IPS-15b (cell line): ENCODE measurements at regions not wholly inside any gene's neighbourhood (a gene's known extent, or its start where the extent isn't known, plus 50 kb on each side); places are given as distances from the start of the nearest gene placed in this dataset.
A peak's percentile ranks its signal among the peaks of the same experiment; 100 is the strongest.
"Not testable (repeated sequence)": the region's sequence is repeated elsewhere in the genome, so short reads cannot be mapped to it uniquely, and the experiment has no call there.

Experiments
- H3K27me3 ChIP-seq: one replicate; pipeline ENCODE4 v1.6.1; 2013; ENCODE audit warnings: low read length; ENCODE audit not compliant: control insufficient read depth, insufficient read depth
- H3K36me3 ChIP-seq: one replicate; pipeline ENCODE4 v1.6.1; 2013; ENCODE audit warnings: low read length; ENCODE audit not compliant: control insufficient read depth, insufficient read depth
- H3K4me1 ChIP-seq: one replicate; pipeline ENCODE4 v1.6.1; 2013; ENCODE audit warnings: mild to moderate bottlenecking, low read length; ENCODE audit not compliant: control insufficient read depth, insufficient read depth
- H3K4me3 ChIP-seq: one replicate; pipeline ENCODE4 v1.5.1; 2013; ENCODE audit warnings: low read depth, low read length
- H3K9ac ChIP-seq: one replicate; pipeline ENCODE4 v1.6.1; 2013; ENCODE audit warnings: low read depth, mild to moderate bottlenecking, low read length
- H3K9me3 ChIP-seq: one replicate; pipeline ENCODE4 v1.6.1; 2013; ENCODE audit warnings: mild to moderate bottlenecking, low read length; ENCODE audit not compliant: control insufficient read depth, insufficient read depth

- H3K36me3 ChIP-seq = no peaks in the 10 kb centered on the region
- no peak overlapping the region for H3K9ac ChIP-seq
- no peaks in the 10 kb centered on the region for H3K9me3 ChIP-seq
- no peak overlapping the region for H3K4me3 ChIP-seq
- no peaks in the 10 kb centered on the region for H3K4me1 ChIP-seq
- no peaks in the 10 kb centered on the region for H3K27me3 ChIP-seq
Measured at GRCh38 chr16:26969589-26970231, 97.0 kb upstream of the C16orf82 start.

GRCh38 chr16:26970292-26970691 lies 96.4 kb upstream of the C16orf82 start:
- H3K4me1 ChIP-seq = no peaks in the 10 kb centered on the region
- no peak overlapping the region for H3K9ac ChIP-seq
- H3K36me3 ChIP-seq = no peaks in the 10 kb centered on the region
- H3K27me3 ChIP-seq = no peaks in the 10 kb centered on the region
- no peaks in the 10 kb centered on the region for H3K9me3 ChIP-seq
- no peak overlapping the region for H3K4me3 ChIP-seq

GRCh38 chr16:26976873-26977272 lies 89.9 kb upstream of the C16orf82 start:
- H3K36me3 ChIP-seq = no peaks in the 10 kb centered on the region
- no peak overlapping the region for H3K9ac ChIP-seq
- H3K4me1 ChIP-seq = no peaks in the 10 kb centered on the region
- H3K4me3 ChIP-seq = no peak overlapping the region
- H3K27me3 ChIP-seq = no peaks in the 10 kb centered on the region
- no peaks in the 10 kb centered on the region for H3K9me3 ChIP-seq

GRCh38 chr16:26981266-26981938 lies 85.3 kb upstream of the C16orf82 start:
- no peaks in the 10 kb centered on the region for H3K9me3 ChIP-seq
- no peaks in the 10 kb centered on the region for H3K27me3 ChIP-seq

GRCh38 chr16:26982422-26982821 lies 84.3 kb upstream of the C16orf82 start:
- no peak overlapping the region for H3K9ac ChIP-seq
- H3K4me3 ChIP-seq = no peak overlapping the region
- H3K36me3 ChIP-seq = no peaks in the 10 kb centered on the region
- H3K4me1 ChIP-seq = peaks cover 8% of the 10 kb centered on the region
- H3K9me3 ChIP-seq = no peaks in the 10 kb centered on the region
- no peaks in the 10 kb centered on the region for H3K27me3 ChIP-seq

More at GRCh38 chr16:26981266-26981938, 85.3 kb upstream of the C16orf82 start:
- peaks cover 4% of the 10 kb centered on the region for H3K4me1 ChIP-seq
- H3K36me3 ChIP-seq = no peaks in the 10 kb centered on the region
- H3K9ac ChIP-seq = no peak overlapping the region
- no peak overlapping the region for H3K4me3 ChIP-seq

GRCh38 chr16:26983426-26983825 lies 83.3 kb upstream of the C16orf82 start:
- H3K9ac ChIP-seq = no peak overlapping the region

GRCh38 chr16:26985100-26986065 lies 81.3 kb upstream of the C16orf82 start:
- Histone ChIP-seq H3K9ac (peak overlapping the region; percentile 37), H3K4me3 (peak overlapping the region; percentile 6), H3K27me3 (no peaks in the 10 kb centered on the region), H3K36me3 (no peaks in the 10 kb centered on the region), H3K4me1 (peaks cover 10% of the 10 kb centered on the region), H3K9me3 (no peaks in the 10 kb centered on the region)

More at GRCh38 chr16:26983426-26983825, 83.3 kb upstream of the C16orf82 start:
- Histone ChIP-seq H3K4me3 (no peak overlapping the region), H3K27me3 (no peaks in the 10 kb centered on the region), H3K4me1 (peaks cover 10% of the 10 kb centered on the region), H3K9me3 (no peaks in the 10 kb centered on the region), H3K36me3 (no peaks in the 10 kb centered on the region)

- Histone ChIP-seq H3K9ac (no peak overlapping the region), H3K4me3 (no peak overlapping the region), H3K9me3 (no peaks in the 10 kb centered on the region), H3K27me3 (no peaks in the 10 kb centered on the region), H3K4me1 (peaks cover 10% of the 10 kb centered on the region), H3K36me3 (no peaks in the 10 kb centered on the region)
Measured at GRCh38 chr16:26987597-26988010, 79.1 kb upstream of the C16orf82 start.

- H3K4me1 ChIP-seq = peaks cover 10% of the 10 kb centered on the region
- H3K27me3 ChIP-seq = no peaks in the 10 kb centered on the region
- H3K4me3 ChIP-seq = no peak overlapping the region
- H3K9me3 ChIP-seq = no peaks in the 10 kb centered on the region
- H3K36me3 ChIP-seq = no peaks in the 10 kb centered on the region
- H3K9ac ChIP-seq = no peak overlapping the region
Measured at GRCh38 chr16:26988186-26988585, 78.5 kb upstream of the C16orf82 start.

- H3K9me3 ChIP-seq, H3K27me3 ChIP-seq, H3K4me1 ChIP-seq: not testable (repeated sequence)
Measured at GRCh38 chr16:26990384-26991120, 76.2 kb upstream of the C16orf82 start.

GRCh38 chr16:26992666-26993349 lies 73.9 kb upstream of the C16orf82 start:
- Histone ChIP-seq H3K36me3 (no peaks in the 10 kb centered on the region), H3K4me1 (no peaks in the 10 kb centered on the region), H3K9ac (no peak overlapping the region), H3K9me3 (no peaks in the 10 kb centered on the region), H3K4me3 (no peak overlapping the region), H3K27me3 (no peaks in the 10 kb centered on the region)

More at GRCh38 chr16:26990384-26991120, 76.2 kb upstream of the C16orf82 start:
- H3K36me3 ChIP-seq, H3K9ac ChIP-seq, H3K4me3 ChIP-seq: not testable (repeated sequence)
